ENCODE measurements at regions not wholly inside any gene's neighbourhood (a gene's known extent, or its start where the extent isn't known, plus 50 kb on each side); places are given as distances from the start of the nearest gene placed in this dataset.
"Not testable (repeated sequence)": the region's sequence is repeated elsewhere in the genome, so short reads cannot be mapped to it uniquely, and the experiment has no call there.

- DNase-seq (ENCODE audit: low read depth in 2 of 2): no peak
These were observed 50.8 kb upstream of the MBOAT1 start for GRCh38 chr6:20263059-20263458.

GRCh38 chr6:20265842-20266241 is 53.6 kb upstream of the MBOAT1 start:
- no peak for DNase-seq (ENCODE audit: low read depth in 2 of 2)

GRCh38 chr6:20266851-20267608 is 54.8 kb upstream of the MBOAT1 start:
- no peak for DNase-seq (ENCODE audit: low read depth in 2 of 2)

DNA sequence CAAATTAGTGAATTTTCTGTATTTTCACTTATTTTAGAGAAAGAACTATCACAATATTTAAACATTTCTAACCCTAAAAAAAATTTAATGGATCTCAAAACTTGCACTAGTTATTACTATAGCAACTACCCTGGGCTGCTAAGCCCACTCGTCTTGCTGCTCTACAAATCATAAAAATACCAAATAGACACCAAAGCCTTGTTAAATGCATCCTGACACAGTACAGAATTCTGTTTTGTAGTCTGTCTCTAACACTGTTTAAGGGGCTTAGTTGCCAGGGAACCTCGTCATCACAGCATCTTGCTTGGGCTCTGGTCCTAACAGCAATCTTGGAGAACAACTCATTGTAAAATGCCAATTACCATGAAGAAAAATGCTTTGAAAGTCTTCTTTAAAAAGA is 56.9 kb upstream of the MBOAT1 start:
- no peak for DNase-seq (ENCODE audit: low read depth in 2 of 2)

DNA sequence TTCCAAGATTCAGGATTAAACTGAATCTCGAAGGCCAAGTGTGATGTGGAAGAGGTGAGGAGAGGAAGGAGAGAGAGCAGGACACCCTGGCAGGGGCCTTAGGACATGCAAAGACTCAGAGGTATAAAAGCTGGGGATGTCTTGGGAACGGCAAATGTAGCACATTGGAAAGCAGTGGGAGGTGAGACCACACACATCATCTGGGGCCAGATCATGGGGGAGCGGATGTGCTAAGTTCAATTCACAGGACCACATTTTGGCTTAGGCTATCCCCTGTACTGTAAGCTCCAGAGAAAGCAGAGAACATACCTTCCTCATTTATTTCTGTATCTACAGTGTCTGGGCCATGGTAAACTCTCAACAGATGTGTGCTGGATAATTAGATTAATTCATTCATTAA is 59.5 kb upstream of the MBOAT1 start:
- no peak for DNase-seq (ENCODE audit: low read depth in 2 of 2)

- DNase-seq (ENCODE audit: low read depth in 2 of 2): no peak
These were observed 61.9 kb upstream of the MBOAT1 start for GRCh38 chr6:20274137-20274536.

GRCh38 chr6:20275837-20276236 is 63.6 kb upstream of the MBOAT1 start:
- not testable (repeated sequence) for DNase-seq (ENCODE audit: low read depth in 2 of 2)

GRCh38 chr6:20277724-20278123 is 65.5 kb upstream of the MBOAT1 start:
- not testable (repeated sequence) for DNase-seq (ENCODE audit: low read depth in 2 of 2)

GRCh38 chr6:20279051-20279450 is 66.8 kb upstream of the MBOAT1 start:
- no peak for DNase-seq (ENCODE audit: low read depth in 2 of 2)

DNA sequence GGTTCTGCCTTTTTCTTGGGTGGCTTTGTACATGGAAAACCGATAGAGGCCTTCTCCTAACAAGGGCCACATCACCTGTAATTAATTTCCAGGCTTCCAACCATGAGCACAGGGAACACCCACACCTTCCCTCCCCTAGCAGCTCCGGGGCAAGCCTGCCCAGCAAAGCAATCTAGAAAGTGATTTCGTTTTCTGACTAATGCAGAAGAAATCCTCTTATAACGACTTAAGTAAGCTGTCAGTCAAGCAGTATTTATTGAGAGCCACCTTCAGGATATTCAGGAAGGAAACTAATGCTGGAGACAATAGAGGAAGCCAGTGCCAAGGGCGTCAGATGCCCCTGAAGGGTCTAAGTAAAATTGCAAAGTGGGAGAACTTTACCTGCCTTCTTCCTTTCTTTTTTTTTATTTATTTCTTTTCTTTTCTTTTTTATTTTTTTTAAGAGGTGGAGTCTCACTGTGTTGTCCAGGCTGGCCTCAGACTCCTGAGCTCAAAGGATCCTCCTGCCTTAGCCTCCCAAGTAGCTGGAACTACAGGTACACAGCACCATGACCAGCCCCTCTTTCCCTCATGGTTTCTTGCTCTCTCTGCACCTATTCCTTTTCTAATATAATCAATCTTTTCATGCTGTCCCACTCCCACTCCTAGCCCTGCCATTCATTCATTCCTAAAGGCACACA is 67.5 kb upstream of the MBOAT1 start:
- no peak for DNase-seq (ENCODE audit: low read depth in 2 of 2)

- DNase-seq (ENCODE audit: low read depth in 2 of 2): no peak
These were observed 68.0 kb upstream of the MBOAT1 start for GRCh38 chr6:20280288-20280621.

GRCh38 chr6:20284672-20285071 is 72.4 kb upstream of the MBOAT1 start:
- DNase-seq (ENCODE audit: low read depth in 2 of 2): no peak

DNA sequence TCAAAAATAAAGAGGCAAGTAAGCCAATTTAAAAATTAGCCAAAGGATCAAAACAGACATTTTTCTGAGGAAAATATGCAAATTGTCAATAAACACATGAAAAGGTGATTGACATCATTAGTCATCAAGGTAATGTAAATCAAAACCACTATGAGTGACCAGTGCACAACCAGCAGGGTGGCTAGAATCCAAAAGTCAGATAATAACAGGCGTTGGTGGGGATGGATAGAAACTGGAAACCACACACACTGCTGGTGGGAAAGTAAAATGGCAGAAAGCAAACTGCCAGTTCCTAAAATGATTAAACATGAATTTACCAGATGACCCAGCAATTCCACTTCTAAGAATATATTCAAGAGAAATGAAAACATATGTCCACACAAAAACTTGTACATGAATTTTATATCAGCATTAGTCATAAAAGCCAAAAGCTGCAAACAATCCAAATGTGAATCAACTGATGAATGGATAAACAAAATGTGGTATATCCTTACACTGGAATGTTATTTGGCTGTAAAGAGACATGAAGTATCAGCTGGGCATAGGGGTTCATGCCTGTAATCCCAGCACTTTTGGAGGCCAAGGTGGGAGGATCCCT is 74.8 kb upstream of the MBOAT1 start:
- no peak for DNase-seq (ENCODE audit: low read depth in 2 of 2)

- DNase-seq (ENCODE audit: low read depth in 2 of 2): peak; percentile 42 to 44
These were observed 79.7 kb upstream of the MBOAT1 start for GRCh38 chr6:20291764-20292580.

GRCh38 chr6:20292905-20293304 is 80.6 kb upstream of the MBOAT1 start:
- DNase-seq (ENCODE audit: low read depth in 2 of 2): no peak

- DNase-seq (ENCODE audit: low read depth in 2 of 2): no peak
These were observed 89.0 kb upstream of the MBOAT1 start for GRCh38 chr6:20301256-20301655.

DNA sequence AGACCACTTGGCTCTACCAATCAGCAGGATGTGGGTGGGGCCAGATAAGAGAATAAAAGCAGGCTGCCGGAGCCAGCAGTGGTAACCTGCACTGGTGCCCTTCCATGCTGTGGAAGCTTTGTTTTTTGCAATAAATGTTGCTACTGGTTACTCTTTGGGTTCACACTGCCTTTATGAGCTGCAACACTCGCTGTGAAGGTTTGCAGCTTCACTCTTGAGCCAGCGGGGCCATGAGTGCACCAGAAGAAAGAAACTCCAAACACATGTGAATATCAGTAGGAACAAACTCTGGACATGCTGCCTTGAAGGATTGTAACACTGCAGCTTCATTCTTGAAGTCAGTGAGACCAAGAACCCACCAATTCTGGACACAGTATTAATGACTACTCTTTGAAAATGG is 89.9 kb upstream of the MBOAT1 start:
- no peak for DNase-seq (ENCODE audit: low read depth in 2 of 2)

DNA sequence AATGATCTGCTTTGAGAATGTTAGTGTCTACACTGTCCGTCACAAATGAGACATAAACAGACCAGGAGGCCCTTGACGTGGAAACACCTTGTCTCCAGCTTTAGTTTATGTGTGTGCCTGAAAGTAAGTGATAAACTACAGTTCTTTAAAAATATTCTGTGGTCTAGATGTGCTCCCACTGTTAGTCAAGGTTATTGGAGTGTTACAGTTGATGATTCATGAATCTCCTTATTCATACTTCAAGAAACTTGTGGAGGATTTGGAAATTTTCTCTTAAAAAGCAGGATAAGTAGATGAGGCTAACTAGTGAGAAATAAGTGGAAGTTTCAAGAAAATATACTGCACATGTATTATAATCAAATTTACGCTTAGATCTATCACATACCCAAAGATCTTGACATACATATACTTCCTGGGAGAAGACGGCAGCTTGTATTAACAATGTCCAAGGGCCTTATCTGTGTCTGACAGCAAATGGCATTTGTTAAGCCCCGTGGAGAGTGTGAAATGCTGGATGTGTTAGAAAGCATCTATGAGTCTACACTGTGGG is 90.5 kb upstream of the MBOAT1 start:
- no peak for DNase-seq (ENCODE audit: low read depth in 2 of 2)

DNA sequence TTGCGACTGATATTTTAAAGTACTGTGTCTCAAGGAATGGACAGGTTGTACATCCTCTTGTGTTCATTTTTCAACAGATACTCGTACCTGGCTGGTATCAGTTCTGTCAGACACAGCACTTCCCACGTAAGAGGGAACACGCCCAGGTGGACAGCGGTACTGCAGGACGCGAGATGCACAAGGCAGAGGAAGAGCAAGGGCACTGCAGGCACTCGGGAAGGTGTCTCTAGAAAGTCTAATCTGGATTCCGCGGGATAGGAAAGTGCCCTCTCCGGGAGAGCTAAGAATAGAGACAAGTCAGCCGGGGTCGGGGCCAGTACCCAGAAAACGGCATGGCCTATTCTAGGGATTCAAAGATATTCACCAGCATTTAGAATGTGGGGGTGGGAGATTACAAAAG is 94.2 kb upstream of the MBOAT1 start:
- no peak for DNase-seq (ENCODE audit: low read depth in 2 of 2)

- no peak for DNase-seq (ENCODE audit: low read depth in 2 of 2)
These were observed 92.5 kb upstream of the E2F3 start for GRCh38 chr6:20309186-20309585.

DNA sequence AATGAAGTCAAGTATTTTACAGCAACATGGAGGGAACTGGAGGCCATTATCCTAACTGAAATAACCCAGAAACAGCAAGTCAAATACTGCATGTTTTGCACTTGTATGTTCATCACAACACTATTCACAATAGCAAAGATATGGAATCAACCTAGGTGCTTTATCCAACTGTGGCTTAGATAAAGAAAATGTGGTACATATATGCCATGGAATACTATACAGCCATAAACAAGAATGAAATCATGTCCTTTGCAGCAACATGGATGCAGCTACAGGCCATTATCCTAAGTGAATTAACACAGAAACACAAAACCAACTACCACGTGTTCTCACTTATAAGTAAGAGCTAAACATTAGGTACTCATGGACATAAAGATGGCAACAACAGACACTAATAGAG is 91.5 kb upstream of the E2F3 start:
- DNase-seq (ENCODE audit: low read depth in 2 of 2): no peak

DNA sequence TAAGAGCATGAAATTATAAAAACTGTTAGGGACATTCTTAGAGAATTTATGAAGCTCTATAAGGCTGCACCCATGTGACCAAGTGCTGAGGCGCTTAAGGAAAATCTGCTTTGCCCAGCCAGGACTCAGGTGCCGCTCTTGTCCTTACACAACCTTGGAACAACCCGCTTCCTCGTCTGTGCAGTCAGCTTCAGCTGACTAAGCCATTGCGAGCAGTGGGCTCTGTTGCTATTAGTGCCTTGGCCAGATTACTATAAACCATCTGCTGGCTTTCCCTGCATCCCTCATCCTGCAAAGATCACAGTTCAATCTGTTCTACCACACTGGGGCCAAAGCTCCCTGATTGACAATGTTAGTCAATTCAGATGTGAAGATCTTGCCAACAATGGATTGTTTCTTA is 89.1 kb upstream of the E2F3 start:
- no peak for DNase-seq (ENCODE audit: low read depth in 2 of 2)

All from stimulated activated CD8-positive, alpha-beta memory T cell treated with anti-CD3 and anti-CD28 coated beads, Interleukin-15, amount 100 ng/mL, for 48 hours (primary cell).